T-helper 17 cell (primary cell): ENCODE measurements at regions not wholly inside any gene's neighbourhood (a gene's known extent, or its start where the extent isn't known, plus 50 kb on each side); places are given as distances from the start of the nearest gene placed in this dataset.
A peak's percentile ranks its signal among the peaks of the same experiment; 100 is the strongest.

Experiments used
- ATAC-seq: fragments of 150-1000 bp; cut with Tn5 transposase; 2 replicates; pipeline ENCODE4 v1.10.0; 2021; ENCODE audit warnings: mild to moderate bottlenecking, moderate library complexity
- DNase-seq, 3 donors: peaks; one replicate each; pipeline versions ENCODE4 v3.0.0 to v3.0.0-alpha.2; 2020 to 2021
- H3K9me3 ChIP-seq: one replicate; pipeline ENCODE4 v1.7.0; 2013; ENCODE audit warnings: low read length, mild to moderate bottlenecking; ENCODE audit not compliant: control insufficient read depth, poor library complexity, severe bottlenecking
- H3K27ac Mint-ChIP-seq: one replicate; pipeline ENCODE4 v1.8.0; 2022; ENCODE audit warnings: mild to moderate bottlenecking, moderate library complexity, mixed read lengths
- H3K27me3 Mint-ChIP-seq: one replicate; pipeline ENCODE4 v1.8.0; 2022; ENCODE audit warnings: mixed read lengths
- H3K36me3 Mint-ChIP-seq: one replicate; pipeline ENCODE4 v1.8.0; 2022; ENCODE audit warnings: low read depth, mixed read lengths
- H3K4me1 Mint-ChIP-seq: one replicate; pipeline ENCODE4 v1.8.0; 2022; ENCODE audit warnings: mild to moderate bottlenecking, mixed read lengths
- H3K4me3 Mint-ChIP-seq: one replicate; pipeline ENCODE4 v1.8.0; 2022; ENCODE audit warnings: mild to moderate bottlenecking, moderate library complexity, mixed read lengths

DNA sequence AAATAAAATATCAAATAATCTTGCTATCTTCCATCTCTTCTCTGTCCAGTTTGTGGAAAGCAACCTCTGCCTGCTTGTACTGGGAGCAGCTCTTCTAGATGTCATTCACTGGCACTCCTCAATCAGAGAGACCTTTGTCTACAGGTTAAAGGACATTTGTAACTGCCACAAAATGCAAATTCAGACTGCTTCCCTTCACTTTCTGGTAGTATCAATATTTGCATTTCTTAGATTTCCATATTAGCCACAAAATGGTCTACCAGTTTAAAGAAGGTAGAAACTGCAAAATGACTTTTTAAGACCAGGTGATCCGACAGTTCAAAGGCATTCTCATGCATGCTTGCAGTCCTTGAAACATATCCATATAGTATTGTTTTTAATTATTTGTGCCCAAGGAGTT, 51.7 kb upstream of the RCN1 start:
- Mint-ChIP-seq H3K4me1 (no peaks in the 10 kb centered on the region), H3K27me3 (peaks cover 58% of the 10 kb centered on the region), H3K27ac (no peak overlapping the region), H3K4me3 (no peak overlapping the region), H3K36me3 (peaks cover 2% of the 10 kb centered on the region)
- ATAC-seq (no peak), DNase-seq (no peak)
- H3K9me3 ChIP-seq = no peaks in the 10 kb centered on the region

DNA sequence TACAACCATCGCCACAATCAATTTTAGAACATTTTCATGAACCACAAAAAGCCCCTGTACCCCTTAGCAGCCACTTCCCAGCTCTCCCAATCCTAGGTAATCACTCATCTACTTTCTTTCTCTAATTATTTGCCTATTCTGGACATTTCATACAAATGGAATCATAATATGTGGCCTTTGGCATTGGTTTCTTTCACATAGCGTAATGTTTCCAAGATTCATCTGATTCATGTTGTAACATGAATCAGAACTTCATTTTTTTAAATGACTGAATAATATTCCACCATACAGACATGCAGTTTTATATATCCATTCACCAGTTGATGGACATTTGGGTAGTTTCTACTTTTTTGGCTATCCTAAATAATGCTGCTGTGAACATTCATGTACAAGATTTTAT, 56.2 kb upstream of the RCN1 start:
- peaks cover 5% of the 10 kb centered on the region for H3K4me1 Mint-ChIP-seq
- ATAC-seq = no peak
- peaks cover 2% of the 10 kb centered on the region for H3K36me3 Mint-ChIP-seq
- H3K27me3 Mint-ChIP-seq = peaks cover 69% of the 10 kb centered on the region
- H3K27ac Mint-ChIP-seq = no peak overlapping the region
- no peak overlapping the region for H3K4me3 Mint-ChIP-seq
- no peaks in the 10 kb centered on the region for H3K9me3 ChIP-seq
- DNase-seq = no peak

DNA sequence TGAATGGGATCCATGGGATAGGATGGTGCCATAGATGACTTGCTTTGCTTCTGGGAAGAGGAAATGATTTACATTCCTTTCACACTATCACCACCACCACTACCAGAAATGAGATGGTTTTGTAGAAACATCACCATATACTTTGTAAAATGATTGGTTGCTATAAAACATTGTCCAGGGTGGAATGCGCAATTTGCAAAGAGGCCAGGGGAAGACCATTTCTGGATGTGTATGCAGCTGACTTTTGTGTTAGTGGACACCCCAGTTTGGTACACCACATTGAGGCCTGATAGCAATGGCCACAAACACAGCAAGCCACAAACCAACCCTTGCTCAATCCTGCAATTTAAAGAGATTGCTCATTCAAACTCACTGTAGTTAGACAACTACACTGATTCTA, 56.7 kb upstream of the RCN1 start:
- peaks cover 69% of the 10 kb centered on the region for H3K27me3 Mint-ChIP-seq
- H3K27ac Mint-ChIP-seq = no peak overlapping the region
- no peak overlapping the region for H3K4me3 Mint-ChIP-seq
- no peak for ATAC-seq
- H3K9me3 ChIP-seq = no peaks in the 10 kb centered on the region
- peaks cover 5% of the 10 kb centered on the region for H3K4me1 Mint-ChIP-seq
- peaks cover 2% of the 10 kb centered on the region for H3K36me3 Mint-ChIP-seq
- DNase-seq = no peak

DNA sequence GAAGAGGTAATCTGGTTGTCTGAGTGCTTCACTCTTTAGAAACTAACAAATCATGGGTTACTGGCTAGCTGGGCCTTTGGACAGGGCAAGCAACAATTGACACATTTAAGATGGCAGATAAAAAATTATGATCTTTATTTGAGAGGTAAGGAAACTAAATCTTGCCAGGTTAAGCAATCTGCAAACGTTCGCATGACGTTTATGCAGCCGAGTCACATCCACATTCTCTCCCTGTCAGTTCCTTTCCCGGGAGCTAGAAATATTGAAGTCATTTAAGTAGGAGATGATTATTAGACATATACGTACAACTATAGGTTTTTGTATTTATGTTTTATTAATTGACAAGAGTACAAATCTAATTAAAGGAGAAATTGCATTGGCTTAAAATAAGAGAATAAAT, 57.4 kb upstream of the RCN1 start:
- H3K4me3 Mint-ChIP-seq = no peak overlapping the region
- H3K27me3 Mint-ChIP-seq = peaks cover 66% of the 10 kb centered on the region
- peaks cover 2% of the 10 kb centered on the region for H3K36me3 Mint-ChIP-seq

DNA sequence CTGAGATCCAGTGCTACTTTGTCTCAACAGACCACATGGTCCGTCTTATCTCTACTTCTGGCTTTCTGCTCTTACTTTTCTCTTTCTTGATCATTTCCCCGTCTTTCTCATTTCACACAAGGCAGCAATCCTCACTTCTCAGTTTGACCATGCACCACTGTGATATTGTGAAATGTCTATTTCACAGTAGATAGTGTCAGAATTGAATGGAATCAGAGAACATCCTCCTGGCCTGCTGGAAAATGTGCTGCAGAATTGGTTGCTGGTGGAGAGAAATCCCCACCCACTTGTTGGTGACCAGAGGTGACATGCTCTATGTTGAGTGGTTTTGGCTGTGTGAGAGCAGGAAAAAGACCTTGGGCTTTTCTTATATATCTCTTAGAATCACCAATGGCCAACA, 57.8 kb upstream of the RCN1 start:
- no peak for ATAC-seq
- peaks cover 2% of the 10 kb centered on the region for H3K36me3 Mint-ChIP-seq
- DNase-seq = no peak
- no peaks in the 10 kb centered on the region for H3K9me3 ChIP-seq
- no peak overlapping the region for H3K27ac Mint-ChIP-seq
- peaks cover 7% of the 10 kb centered on the region for H3K4me1 Mint-ChIP-seq
- peaks cover 64% of the 10 kb centered on the region for H3K27me3 Mint-ChIP-seq
- no peak overlapping the region for H3K4me3 Mint-ChIP-seq

More for the DNA sequence above, 57.4 kb upstream of the RCN1 start:
- no peak for DNase-seq
- H3K9me3 ChIP-seq = no peaks in the 10 kb centered on the region
- peaks cover 7% of the 10 kb centered on the region for H3K4me1 Mint-ChIP-seq
- H3K27ac Mint-ChIP-seq = no peak overlapping the region
- no peak for ATAC-seq

DNA sequence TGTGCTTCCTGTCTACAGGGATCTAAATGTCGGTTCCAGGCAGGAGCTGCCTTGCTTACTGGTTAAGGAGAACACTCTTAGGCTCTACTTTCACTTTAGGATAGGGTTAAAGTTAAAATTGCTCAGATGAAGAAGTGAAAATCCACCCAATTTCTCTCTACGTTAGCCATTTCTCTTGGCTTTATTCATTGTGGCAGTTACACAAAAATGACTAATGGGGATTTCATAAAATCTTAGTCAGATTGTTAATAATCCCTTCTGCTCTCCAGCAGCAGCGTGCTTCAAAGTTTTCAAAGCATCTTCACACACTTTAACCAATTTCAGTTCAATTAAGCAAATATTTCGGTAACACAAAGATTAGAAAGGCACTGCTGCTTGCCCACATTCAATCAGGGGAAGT, 58.4 kb upstream of the RCN1 start:
- no peaks in the 10 kb centered on the region for H3K9me3 ChIP-seq
- H3K27ac Mint-ChIP-seq = no peak overlapping the region
- ATAC-seq = no peak

DNA sequence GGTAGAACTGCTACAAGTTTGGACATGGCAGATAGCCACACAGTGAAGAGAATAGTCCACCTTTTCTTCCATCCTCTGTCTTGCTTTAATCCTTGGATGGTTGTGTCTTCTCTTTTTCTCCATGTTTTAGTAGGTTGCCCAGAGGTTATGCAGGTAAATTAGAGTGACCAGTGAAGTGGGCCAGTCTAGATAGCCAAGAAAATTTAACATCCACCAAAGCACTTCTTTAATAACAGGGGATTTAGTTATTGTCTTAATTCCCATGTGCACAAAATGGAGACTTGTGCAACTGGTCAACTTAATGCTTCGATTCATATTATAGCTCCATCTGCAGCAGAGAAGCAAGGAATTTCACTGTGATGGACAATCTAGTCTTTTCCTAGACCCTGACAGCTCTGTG, 58.8 kb upstream of the RCN1 start:
- Mint-ChIP-seq H3K36me3 (no peaks in the 10 kb centered on the region), H3K27ac (no peak overlapping the region), H3K4me3 (no peak overlapping the region), H3K4me1 (peaks cover 7% of the 10 kb centered on the region), H3K27me3 (peaks cover 64% of the 10 kb centered on the region)
- DNase-seq = no peak
- no peak for ATAC-seq
- no peaks in the 10 kb centered on the region for H3K9me3 ChIP-seq

More for the DNA sequence above, 58.4 kb upstream of the RCN1 start:
- Mint-ChIP-seq H3K27me3 (peaks cover 64% of the 10 kb centered on the region), H3K36me3 (peaks cover 2% of the 10 kb centered on the region), H3K4me1 (peaks cover 7% of the 10 kb centered on the region), H3K4me3 (no peak overlapping the region)
- DNase-seq = no peak

DNA sequence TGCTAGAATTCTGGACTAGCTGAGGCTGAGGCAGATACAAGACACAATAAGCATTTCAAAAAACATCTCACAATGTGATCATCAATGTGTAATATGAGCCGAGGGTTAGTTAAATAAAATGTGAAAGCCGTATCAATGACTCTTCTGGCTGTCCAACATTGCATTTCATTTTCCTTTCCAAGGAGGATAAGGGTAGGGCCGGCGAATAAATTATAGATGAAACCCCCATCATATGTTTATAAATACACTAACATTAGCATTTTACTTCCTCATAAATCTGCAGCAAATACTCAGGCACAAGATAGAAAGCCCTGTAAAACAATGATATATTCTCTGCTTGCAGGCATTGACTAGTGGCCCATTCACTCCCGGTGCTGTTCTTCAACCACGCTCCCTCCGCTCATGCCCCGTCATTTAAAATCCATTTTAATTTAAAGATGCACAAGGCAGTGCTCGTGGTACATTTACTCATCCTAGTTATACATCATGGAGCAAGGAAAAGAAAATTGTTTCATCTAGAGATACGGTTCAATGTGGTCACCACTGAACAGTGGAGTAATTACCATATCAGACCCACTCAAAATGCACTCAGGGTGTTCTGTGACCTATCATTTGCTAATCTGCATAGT, 59.9 kb upstream of the RCN1 start:
- H3K4me1 Mint-ChIP-seq = peaks cover 7% of the 10 kb centered on the region
- H3K9me3 ChIP-seq = no peaks in the 10 kb centered on the region
- no peaks in the 10 kb centered on the region for H3K36me3 Mint-ChIP-seq
- H3K4me3 Mint-ChIP-seq = no peak overlapping the region
- peaks cover 75% of the 10 kb centered on the region for H3K27me3 Mint-ChIP-seq
- H3K27ac Mint-ChIP-seq = no peak overlapping the region
- DNase-seq (no peak), ATAC-seq (no peak)

DNA sequence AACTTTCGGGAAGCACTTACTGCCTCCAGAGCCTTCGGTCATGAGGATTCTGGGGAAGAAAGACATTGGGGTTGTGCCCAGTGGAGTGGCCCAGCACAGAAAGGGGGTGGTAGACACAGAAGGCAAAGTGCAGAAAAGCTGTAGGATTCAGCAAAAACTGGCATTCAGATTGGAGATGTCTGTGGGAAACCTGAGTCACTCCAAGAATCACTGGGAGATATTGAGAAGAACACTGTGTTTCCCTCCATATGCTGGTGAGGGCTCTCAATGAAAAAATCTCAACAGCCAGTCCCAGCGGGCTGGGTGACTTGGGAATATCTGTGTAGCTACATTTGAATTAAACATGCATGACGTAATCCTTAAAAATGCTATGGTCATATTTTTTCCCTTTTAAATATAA, 61.2 kb upstream of the RCN1 start:
- no peaks in the 10 kb centered on the region for H3K9me3 ChIP-seq
- Mint-ChIP-seq H3K4me1 (peaks cover 7% of the 10 kb centered on the region), H3K27me3 (peaks cover 76% of the 10 kb centered on the region), H3K36me3 (no peaks in the 10 kb centered on the region), H3K27ac (no peak overlapping the region), H3K4me3 (no peak overlapping the region)
- DNase-seq (no peak), ATAC-seq (no peak)

DNA sequence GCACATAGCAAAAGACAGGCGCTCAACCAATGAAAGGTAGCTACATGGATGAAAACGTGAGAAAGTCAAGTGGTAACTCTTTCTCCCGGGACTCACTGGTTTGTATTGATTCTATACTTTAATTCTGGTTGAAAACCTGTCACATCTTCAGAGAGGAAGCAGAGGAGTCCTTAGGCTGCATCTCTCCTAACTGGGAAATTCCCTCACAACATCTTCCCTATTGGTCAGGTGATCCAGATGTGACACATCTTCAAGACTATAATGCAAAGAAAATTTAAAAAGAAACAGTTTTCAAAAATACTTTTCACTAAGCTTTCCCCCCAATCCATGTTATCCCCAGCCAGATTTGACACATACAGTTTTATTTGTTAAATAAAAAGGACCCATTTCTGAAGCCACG, 62.7 kb upstream of the RCN1 start:
- ATAC-seq (no peak), DNase-seq (no peak)
- Mint-ChIP-seq H3K36me3 (no peaks in the 10 kb centered on the region), H3K27me3 (peaks cover 78% of the 10 kb centered on the region), H3K4me1 (peaks cover 7% of the 10 kb centered on the region), H3K27ac (no peak overlapping the region), H3K4me3 (no peak overlapping the region)
- no peaks in the 10 kb centered on the region for H3K9me3 ChIP-seq

DNA sequence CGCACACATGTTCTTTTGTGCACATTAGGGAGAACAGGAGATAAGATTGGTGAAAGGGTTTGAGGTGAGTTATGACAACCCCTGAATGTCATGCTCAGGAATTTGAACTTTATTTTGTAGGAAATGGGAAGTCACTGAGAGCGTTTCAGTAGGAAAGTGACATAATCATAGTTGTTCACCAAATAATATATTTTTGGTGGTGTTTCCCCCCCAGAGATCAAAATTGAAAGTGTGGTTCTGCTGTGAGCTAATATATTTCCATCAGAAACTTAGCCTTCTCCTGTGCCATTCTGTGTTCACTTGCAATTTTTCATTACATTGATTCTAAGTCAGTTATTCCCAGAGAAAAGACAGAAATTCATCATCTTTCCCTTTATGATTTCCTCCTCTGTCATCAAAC, 64.1 kb upstream of the RCN1 start:
- no peaks in the 10 kb centered on the region for H3K9me3 ChIP-seq
- ATAC-seq = no peak
- no peak overlapping the region for H3K27ac Mint-ChIP-seq
- H3K4me3 Mint-ChIP-seq = no peak overlapping the region
- DNase-seq = no peak
- no peaks in the 10 kb centered on the region for H3K36me3 Mint-ChIP-seq
- H3K4me1 Mint-ChIP-seq = peaks cover 4% of the 10 kb centered on the region
- peaks cover 76% of the 10 kb centered on the region for H3K27me3 Mint-ChIP-seq

DNA sequence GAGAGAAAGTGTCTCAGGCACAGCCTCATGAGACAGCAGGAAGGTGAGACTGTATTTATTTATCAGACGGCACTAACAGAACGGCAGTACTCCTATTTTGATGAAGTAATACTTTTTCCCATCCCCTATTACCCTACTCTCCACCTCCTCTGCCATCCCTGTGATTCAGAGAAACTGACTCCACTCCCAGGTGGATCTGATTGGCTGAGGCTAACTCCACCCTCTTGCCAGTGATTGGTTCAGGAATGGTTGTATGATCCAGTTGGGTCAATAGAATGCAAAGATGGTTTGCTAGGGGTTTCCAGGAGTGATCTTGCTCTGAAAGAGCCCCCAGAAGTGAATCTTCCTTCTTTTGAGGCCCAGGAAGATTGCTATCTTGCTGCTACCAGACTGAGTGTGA, 65.9 kb upstream of the RCN1 start:
- H3K36me3 Mint-ChIP-seq = no peaks in the 10 kb centered on the region

DNA sequence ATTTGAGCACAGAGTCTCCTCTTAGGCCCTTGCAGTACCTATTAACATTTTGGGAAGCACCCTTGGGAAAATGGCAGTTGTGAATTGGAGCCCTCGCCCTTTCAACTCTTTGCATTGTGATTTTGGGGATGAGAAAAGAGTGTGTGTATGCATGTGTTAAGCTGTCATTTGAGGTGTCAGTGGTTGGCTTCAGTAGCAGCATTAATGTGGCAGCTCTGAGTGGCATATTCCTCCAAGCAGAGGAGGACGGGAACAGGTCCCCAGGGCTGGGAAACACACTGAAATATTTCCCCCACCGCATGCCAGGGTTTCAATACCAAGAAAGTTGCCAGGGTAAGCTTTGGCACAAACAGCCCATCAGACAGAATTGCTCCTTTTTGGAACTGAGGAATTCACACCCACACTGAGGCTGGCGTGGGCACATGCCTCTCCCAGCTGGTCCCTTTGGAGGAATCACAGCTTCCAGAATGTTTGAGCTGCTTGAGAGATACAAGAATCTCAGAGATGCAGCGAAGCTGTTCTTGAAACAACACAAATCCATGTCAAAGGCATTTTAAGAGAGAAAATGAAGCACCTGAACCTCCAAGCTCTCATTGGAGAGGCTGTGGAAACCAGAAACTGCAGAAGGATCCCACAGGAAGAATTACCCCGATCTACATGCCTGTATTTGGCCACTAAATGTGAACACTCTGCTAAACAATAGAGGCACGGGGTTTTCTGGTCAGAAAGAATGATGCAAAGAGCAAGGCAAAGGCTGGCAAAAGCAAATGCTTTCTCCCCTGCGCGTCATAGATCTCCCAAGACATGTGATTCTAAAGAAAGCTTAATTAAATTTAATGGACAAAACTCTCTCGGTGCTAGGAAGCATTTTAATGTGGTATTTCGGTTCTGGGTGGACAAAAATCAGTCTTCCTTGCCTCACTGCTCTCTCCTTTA, 67.2 kb upstream of the RCN1 start:
- no peaks in the 10 kb centered on the region for H3K4me1 Mint-ChIP-seq
- ATAC-seq (no peak), DNase-seq (no peak)
- no peaks in the 10 kb centered on the region for H3K9me3 ChIP-seq
- H3K4me3 Mint-ChIP-seq = no peak overlapping the region
- peaks cover 51% of the 10 kb centered on the region for H3K27me3 Mint-ChIP-seq
- no peak overlapping the region for H3K27ac Mint-ChIP-seq
- no peaks in the 10 kb centered on the region for H3K36me3 Mint-ChIP-seq

More for the DNA sequence above, 65.9 kb upstream of the RCN1 start:
- Mint-ChIP-seq H3K27ac (peak overlapping the region; percentile 67), H3K4me3 (no peak overlapping the region), H3K4me1 (peaks cover 2% of the 10 kb centered on the region), H3K27me3 (peaks cover 60% of the 10 kb centered on the region)
- DNase-seq = no peak
- H3K9me3 ChIP-seq = no peaks in the 10 kb centered on the region
- no peak for ATAC-seq

DNA sequence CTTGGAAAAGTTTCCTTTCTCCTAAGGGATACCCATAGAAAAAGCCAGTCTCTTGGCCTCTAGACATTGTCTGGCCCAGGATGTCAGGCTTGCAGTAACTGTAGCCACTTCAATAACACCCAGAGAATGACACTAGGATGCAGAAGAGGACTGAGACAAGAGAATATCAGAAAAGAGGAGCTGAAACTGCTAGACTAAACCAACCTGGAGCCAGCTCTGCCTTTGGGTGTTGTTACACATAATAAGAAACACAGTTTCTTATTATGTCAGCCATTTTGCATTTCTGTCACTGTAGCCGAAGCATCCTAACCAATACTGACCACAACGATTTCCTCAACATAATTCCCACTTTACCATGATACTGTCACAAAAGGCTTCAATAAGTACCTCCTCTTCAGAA, 72.2 kb upstream of the RCN1 start:
- Mint-ChIP-seq H3K27me3 (peaks cover 43% of the 10 kb centered on the region), H3K4me1 (no peaks in the 10 kb centered on the region), H3K4me3 (no peak overlapping the region), H3K27ac (no peak overlapping the region), H3K36me3 (no peaks in the 10 kb centered on the region)
- H3K9me3 ChIP-seq = no peaks in the 10 kb centered on the region
- no peak for ATAC-seq
- no peak for DNase-seq
